ENCODE measurements at regions not wholly inside any gene's neighbourhood (a gene's known extent, or its start where the extent isn't known, plus 50 kb on each side); places are given as distances from the start of the nearest gene placed in this dataset.

DNA sequence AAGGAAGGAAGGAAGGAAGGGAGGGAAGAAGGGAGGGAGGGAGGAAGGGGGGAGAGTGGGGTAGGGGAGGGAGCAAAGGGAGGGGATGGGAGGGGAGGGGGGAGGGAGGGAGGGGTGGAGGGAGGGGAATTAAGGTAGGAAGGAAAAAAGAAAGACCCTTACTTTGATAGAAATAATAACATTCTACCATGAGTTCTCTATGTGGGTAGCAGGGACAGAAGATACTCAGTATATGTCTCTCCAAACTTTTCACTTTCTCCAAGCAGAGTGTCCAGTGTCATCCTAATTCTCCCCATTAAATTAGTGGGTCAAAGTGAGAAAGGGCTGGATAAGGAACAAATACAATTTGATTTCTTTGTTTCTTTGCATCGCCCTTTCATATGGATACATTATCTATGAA is 553.4 kb upstream of the USP15 start:
- TF ChIP-seq, protein P1, sequence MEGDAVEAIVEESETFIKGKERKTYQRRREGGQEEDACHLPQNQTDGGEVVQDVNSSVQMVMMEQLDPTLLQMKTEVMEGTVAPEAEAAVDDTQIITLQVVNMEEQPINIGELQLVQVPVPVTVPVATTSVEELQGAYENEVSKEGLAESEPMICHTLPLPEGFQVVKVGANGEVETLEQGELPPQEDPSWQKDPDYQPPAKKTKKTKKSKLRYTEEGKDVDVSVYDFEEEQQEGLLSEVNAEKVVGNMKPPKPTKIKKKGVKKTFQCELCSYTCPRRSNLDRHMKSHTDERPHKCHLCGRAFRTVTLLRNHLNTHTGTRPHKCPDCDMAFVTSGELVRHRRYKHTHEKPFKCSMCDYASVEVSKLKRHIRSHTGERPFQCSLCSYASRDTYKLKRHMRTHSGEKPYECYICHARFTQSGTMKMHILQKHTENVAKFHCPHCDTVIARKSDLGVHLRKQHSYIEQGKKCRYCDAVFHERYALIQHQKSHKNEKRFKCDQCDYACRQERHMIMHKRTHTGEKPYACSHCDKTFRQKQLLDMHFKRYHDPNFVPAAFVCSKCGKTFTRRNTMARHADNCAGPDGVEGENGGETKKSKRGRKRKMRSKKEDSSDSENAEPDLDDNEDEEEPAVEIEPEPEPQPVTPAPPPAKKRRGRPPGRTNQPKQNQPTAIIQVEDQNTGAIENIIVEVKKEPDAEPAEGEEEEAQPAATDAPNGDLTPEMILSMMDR (IDR thresholded peaks at IDR 0.05) = no peak
- TF ChIP-seq POLR2AphosphoS5 (IDR thresholded peaks at IDR 0.05) = no peak

Data from breast epithelium (tissue), 3 donors.